Body of pancreas (tissue), 4 donors: ENCODE measurements at regions not wholly inside any gene's neighbourhood (a gene's known extent, or its start where the extent isn't known, plus 50 kb on each side); places are given as distances from the start of the nearest gene placed in this dataset.
"Not testable (repeated sequence)": the region's sequence is repeated elsewhere in the genome, so short reads cannot be mapped to it uniquely, and the experiment has no call there.

Experiments used
- ATAC-seq: fragments of 150-250 bp; one replicate; pipeline ENCODE4 v1.9.1; 2016
- DNase-seq, 4 donors: peaks; one replicate each; pipeline ENCODE4 v3.0.0-alpha.2; 2019
- H3K27ac ChIP-seq, 4 donors: fragments of 200-600 bp; sonication (generic); 1 replicate in 3 of 4; 2 replicates in 1 of 4; pipeline versions ENCODE4 v1.5.1 to v1.6.1; 2016 to 2019; ENCODE audit warnings: mild to moderate bottlenecking in 1 of 4, mixed read lengths in 1 of 4, moderate library complexity in 1 of 4
- H3K27me3 ChIP-seq, 2 donors: fragments of 200-600 bp; sonication (generic); one replicate each; pipeline ENCODE4 v1.6.0; 2016; ENCODE audit warnings: mild to moderate bottlenecking in 1 of 2
- H3K36me3 ChIP-seq, 2 donors: fragments of 200-600 bp; sonication (generic); replicated peaks in 1 of 2; 2 replicates each; pipeline ENCODE4 v1.5.1; 2016; ENCODE audit warnings: low read depth in 2 of 2; ENCODE audit not compliant: insufficient read depth in 1 of 2
- H3K4me1 ChIP-seq: fragments of 200-600 bp; sonication (generic); one replicate; pipeline ENCODE4 v1.6.0; 2016
- H3K4me3 ChIP-seq, 2 donors: fragments of 200-600 bp; sonication (generic); 1 replicate in 1 of 2; 2 replicates in 1 of 2; pipeline ENCODE4 v1.5.1; 2016 to 2019
- H3K9me3 ChIP-seq, 3 donors: fragments of 200-600 bp; sonication (generic); 1 replicate in 2 of 3; 2 replicates in 1 of 3; pipeline ENCODE4 v1.5.1; 2016
- CTCF ChIP-seq, 7 experiments: fragments of 450-650 bp in 4 of 7; fragments of 200-600 bp in 3 of 7; sonication (generic) in 3 of 7; IDR thresholded peaks; one replicate each; pipeline ENCODE4 v1.5.1; 2016 to 2019; ENCODE audit warnings: antibody characterized with exemption in 7 of 7
- POLR2A ChIP-seq, 3 donors: fragments of 450-650 bp; IDR thresholded peaks; one replicate each; pipeline ENCODE4 v1.6.1; 2016; ENCODE audit warnings: antibody characterized with exemption in 3 of 3, mild to moderate bottlenecking in 2 of 3
- WGBS, 2 donors: methylation state at CpG; one replicate each; pipeline ENCODE4 v1.1.5; 2017; 5-methylcytosine and 5-hydroxymethylcytosine counted together
- intact Hi-C: fragments of 100-400 bp; cut with DNase I; formaldehyde crosslinking; loops from one replicate; pipeline ENCODE4 v1.15.1; 2023

- intact Hi-C loops: no loop called here
- 54 to 65% methylated on average over 2 of the region's 2 CpGs for WGBS, 2 donors
- TF ChIP-seq CTCF (IDR thresholded peaks at IDR 0.05) (no peak), POLR2A (IDR thresholded peaks at IDR 0.05) (no peak)
- Histone ChIP-seq H3K4me3 (no peak overlapping the region), H3K27ac (peak overlapping the region in 1 of 4 donors; percentile 18), H3K9me3 (no peaks in the 10 kb centered on the region), H3K27me3 (no peaks in the 10 kb centered on the region), H3K4me1 (peaks cover 54% of the 10 kb centered on the region), H3K36me3 (no peaks in the 10 kb centered on the region)
- DNase-seq (no peak), ATAC-seq (no peak)
Observed at GRCh38 chr1:200292699-200293098, 117.1 kb downstream of the ZNF281 start.

- no peaks in the 10 kb centered on the region for H3K36me3 ChIP-seq
- no peak overlapping the region for H3K4me3 ChIP-seq
- no peaks in the 10 kb centered on the region for H3K27me3 ChIP-seq
- 58 to 66% methylated on average over 2 of the region's 2 CpGs for WGBS, 2 donors
- peaks cover 43% of the 10 kb centered on the region for H3K4me1 ChIP-seq
- intact Hi-C loops: no loop called here
- H3K9me3 ChIP-seq: no peaks in the 10 kb centered on the region
- H3K27ac ChIP-seq: no peak overlapping the region
- DNase-seq (no peak), ATAC-seq (no peak)
- no peak for TF ChIP-seq POLR2A (IDR thresholded peaks at IDR 0.05)
- TF ChIP-seq CTCF (IDR thresholded peaks at IDR 0.05): no peak
Observed at GRCh38 chr1:200291106-200291505, 118.7 kb downstream of the ZNF281 start.

- Histone ChIP-seq H3K27ac (no peak overlapping the region), H3K9me3 (no peaks in the 10 kb centered on the region), H3K36me3 (no peaks in the 10 kb centered on the region), H3K27me3 (no peaks in the 10 kb centered on the region), H3K4me1 (peaks cover 39% of the 10 kb centered on the region), H3K4me3 (no peak overlapping the region)
- 64 to 75% methylated on average over 5 of the region's 5 CpGs for WGBS, 2 donors
- DNase-seq: no peak
- TF ChIP-seq CTCF (IDR thresholded peaks at IDR 0.05): no peak
- no peak for TF ChIP-seq POLR2A (IDR thresholded peaks at IDR 0.05)
- no peak for ATAC-seq
- intact Hi-C loops: no loop called here
Observed at GRCh38 chr1:200290010-200290685, 119.7 kb downstream of the ZNF281 start.

- Histone ChIP-seq H3K9me3 (no peaks in the 10 kb centered on the region), H3K4me1 (peaks cover 22% of the 10 kb centered on the region), H3K27ac (no peak overlapping the region), H3K36me3 (no peaks in the 10 kb centered on the region), H3K4me3 (no peak overlapping the region), H3K27me3 (no peaks in the 10 kb centered on the region)
- intact Hi-C loops: no loop called here
- WGBS, 2 donors: 95 to 98% methylated on average over 5 of the region's 5 CpGs
- ATAC-seq (no peak), DNase-seq (no peak)
- TF ChIP-seq POLR2A (IDR thresholded peaks at IDR 0.05): no peak
- TF ChIP-seq CTCF (IDR thresholded peaks at IDR 0.05): no peak
Observed at GRCh38 chr1:200288226-200288625, 121.6 kb downstream of the ZNF281 start.

- H3K4me3 ChIP-seq, intact Hi-C loops, H3K27ac ChIP-seq, H3K36me3 ChIP-seq, DNase-seq, H3K27me3 ChIP-seq, H3K9me3 ChIP-seq, ATAC-seq: not testable (repeated sequence)
- 95 to 96% methylated on average over 5 of the region's 5 CpGs for WGBS, 2 donors
- H3K4me1 ChIP-seq: peaks cover 18% of the 10 kb centered on the region
Observed at GRCh38 chr1:200284236-200284635, 125.6 kb downstream of the ZNF281 start.
